ENCODE measurements at regions not wholly inside any gene's neighbourhood (a gene's known extent, or its start where the extent isn't known, plus 50 kb on each side); places are given as distances from the start of the nearest gene placed in this dataset.

DNA sequence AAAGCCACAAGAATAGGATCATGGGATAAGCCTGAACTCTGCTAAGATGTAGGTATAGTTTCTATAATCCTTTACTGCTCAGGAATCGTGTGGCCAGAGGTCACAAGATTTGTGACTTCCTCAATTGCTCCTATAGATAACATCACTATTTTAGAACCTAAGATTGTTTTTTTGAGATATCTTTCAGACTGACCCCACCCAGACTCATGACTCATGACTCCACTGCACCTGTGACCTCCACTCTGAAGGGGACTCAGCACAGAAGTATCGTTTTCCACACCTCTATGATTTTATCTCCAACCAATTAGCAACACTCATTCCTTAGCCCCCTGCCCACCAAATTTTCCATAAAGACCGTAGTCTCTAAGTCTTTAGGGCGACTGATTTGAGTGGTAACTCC lies 124.5 kb upstream of the KCNK1 start:
- no peak overlapping the region for H3K9ac ChIP-seq (ENCODE audit: low read length)
- H3K4me2 ChIP-seq (ENCODE audit: low read length): no peak overlapping the region
- no peaks in the 10 kb centered on the region for H3K4me1 ChIP-seq (ENCODE audit: insufficient read depth, low read length, severe bottlenecking)
- H3K79me2 ChIP-seq (ENCODE audit: insufficient read depth, low read length): no peaks in the 10 kb centered on the region
- H3K27me3 ChIP-seq (ENCODE audit: insufficient read depth, low read length): no peaks in the 10 kb centered on the region
- H2AFZ ChIP-seq (ENCODE audit: low read length): no peak overlapping the region
- no peak for TF ChIP-seq EZH2 (IDR thresholded peaks at IDR 0.05; ENCODE audit: borderline replicate concordance, low read length)
- TF ChIP-seq, protein P1, sequence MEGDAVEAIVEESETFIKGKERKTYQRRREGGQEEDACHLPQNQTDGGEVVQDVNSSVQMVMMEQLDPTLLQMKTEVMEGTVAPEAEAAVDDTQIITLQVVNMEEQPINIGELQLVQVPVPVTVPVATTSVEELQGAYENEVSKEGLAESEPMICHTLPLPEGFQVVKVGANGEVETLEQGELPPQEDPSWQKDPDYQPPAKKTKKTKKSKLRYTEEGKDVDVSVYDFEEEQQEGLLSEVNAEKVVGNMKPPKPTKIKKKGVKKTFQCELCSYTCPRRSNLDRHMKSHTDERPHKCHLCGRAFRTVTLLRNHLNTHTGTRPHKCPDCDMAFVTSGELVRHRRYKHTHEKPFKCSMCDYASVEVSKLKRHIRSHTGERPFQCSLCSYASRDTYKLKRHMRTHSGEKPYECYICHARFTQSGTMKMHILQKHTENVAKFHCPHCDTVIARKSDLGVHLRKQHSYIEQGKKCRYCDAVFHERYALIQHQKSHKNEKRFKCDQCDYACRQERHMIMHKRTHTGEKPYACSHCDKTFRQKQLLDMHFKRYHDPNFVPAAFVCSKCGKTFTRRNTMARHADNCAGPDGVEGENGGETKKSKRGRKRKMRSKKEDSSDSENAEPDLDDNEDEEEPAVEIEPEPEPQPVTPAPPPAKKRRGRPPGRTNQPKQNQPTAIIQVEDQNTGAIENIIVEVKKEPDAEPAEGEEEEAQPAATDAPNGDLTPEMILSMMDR (IDR thresholded peaks at IDR 0.05; ENCODE audit: low read length): no peak
- H3K27ac ChIP-seq (ENCODE audit: low read depth, low read length, poor library complexity, severe bottlenecking): no peak overlapping the region
- no peaks in the 10 kb centered on the region for H4K20me1 ChIP-seq (ENCODE audit: insufficient read depth, low read length)
- no peaks in the 10 kb centered on the region for H3K9me3 ChIP-seq (ENCODE audit: low read length)
- no peaks in the 10 kb centered on the region for H3K36me3 ChIP-seq (ENCODE audit: insufficient read depth, low read length)
- no peak overlapping the region for H3K4me3 ChIP-seq (ENCODE audit: low read depth, low read length, poor library complexity, severe bottlenecking)
- H3K9me2 ChIP-seq (ENCODE audit: low read depth, low read length): no peaks in the 10 kb centered on the region
- no peaks in the 10 kb centered on the region for H3F3A ChIP-seq (ENCODE audit: insufficient read depth, low read length)

DNA sequence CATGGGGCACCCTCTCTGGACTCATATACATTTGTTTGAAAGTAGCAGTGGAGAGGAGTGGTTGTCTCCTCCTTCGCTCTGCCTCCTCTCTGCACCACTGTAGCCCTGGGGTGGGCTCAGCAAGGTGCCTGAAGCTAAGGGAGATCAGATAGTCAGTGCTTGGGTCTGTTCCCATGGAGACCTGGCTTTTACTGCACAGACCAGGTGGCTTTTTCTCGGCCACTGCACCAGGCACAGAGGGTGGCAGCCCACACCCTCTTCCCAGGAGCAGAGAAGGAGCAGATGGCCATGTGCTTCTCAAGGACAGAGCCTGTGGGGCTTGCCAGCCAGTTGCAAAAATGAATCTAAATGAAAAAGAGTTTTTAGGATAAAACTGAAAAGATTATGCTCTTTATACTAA lies 123.4 kb upstream of the KCNK1 start:
- Histone ChIP-seq H3K79me2 (ENCODE audit: insufficient read depth, low read length) (no peaks in the 10 kb centered on the region), H3K36me3 (ENCODE audit: insufficient read depth, low read length) (no peaks in the 10 kb centered on the region)
- TF ChIP-seq, protein P1 (IDR thresholded peaks at IDR 0.05; ENCODE audit: low read length): no peak
- TF ChIP-seq EZH2 (IDR thresholded peaks at IDR 0.05; ENCODE audit: borderline replicate concordance, low read length): no peak

DNA sequence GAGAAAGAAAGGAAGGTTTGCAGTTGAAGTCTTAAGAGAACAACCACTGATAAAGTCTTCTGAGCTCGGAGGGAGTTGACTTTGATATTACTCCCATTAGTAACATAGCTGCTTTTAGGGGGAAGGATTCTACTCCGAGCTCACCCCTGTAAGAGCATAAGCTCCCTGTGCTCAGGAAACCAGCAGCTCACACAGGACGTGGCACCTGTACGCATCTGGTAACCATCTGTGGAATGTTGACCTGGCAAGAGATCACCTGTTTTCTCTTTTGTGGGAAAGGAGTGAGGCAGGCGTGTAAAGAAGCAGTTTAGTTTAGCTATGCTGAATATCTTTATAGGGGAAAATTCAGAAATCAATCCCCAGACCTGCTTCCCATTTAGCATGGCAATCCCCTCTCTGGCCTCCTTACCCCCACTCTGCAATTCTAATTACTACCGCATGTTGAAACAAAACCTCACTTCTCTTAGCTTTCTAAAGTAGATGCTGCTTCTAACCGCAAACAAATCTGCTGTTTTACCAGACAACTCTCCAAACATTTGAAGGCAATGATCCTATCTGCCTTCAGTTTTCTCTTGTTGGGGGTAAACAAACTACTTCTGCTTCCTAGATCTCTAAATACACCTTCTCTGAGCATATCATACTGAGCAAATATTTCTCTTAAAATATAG lies 121.8 kb upstream of the KCNK1 start:
- Histone ChIP-seq H3K36me3 (ENCODE audit: insufficient read depth, low read length) (no peaks in the 10 kb centered on the region), H3K4me1 (ENCODE audit: insufficient read depth, low read length, severe bottlenecking) (no peaks in the 10 kb centered on the region), H3K4me3 (ENCODE audit: low read depth, low read length, poor library complexity, severe bottlenecking) (no peak overlapping the region), H3K79me2 (ENCODE audit: insufficient read depth, low read length) (no peaks in the 10 kb centered on the region), H4K20me1 (ENCODE audit: insufficient read depth, low read length) (no peaks in the 10 kb centered on the region), H3F3A (ENCODE audit: insufficient read depth, low read length) (no peaks in the 10 kb centered on the region), H3K27ac (ENCODE audit: low read depth, low read length, poor library complexity, severe bottlenecking) (no peak overlapping the region), H3K4me2 (ENCODE audit: low read length) (no peak overlapping the region), H2AFZ (ENCODE audit: low read length) (no peak overlapping the region), H3K9ac (ENCODE audit: low read length) (no peak overlapping the region), H3K27me3 (ENCODE audit: insufficient read depth, low read length) (no peaks in the 10 kb centered on the region), H3K9me2 (ENCODE audit: low read depth, low read length) (no peaks in the 10 kb centered on the region), H3K9me3 (ENCODE audit: low read length) (no peaks in the 10 kb centered on the region)
- TF ChIP-seq, protein P1 (IDR thresholded peaks at IDR 0.05; ENCODE audit: low read length): no peak
- no peak for TF ChIP-seq EZH2 (IDR thresholded peaks at IDR 0.05; ENCODE audit: borderline replicate concordance, low read length)

More for the DNA sequence above, 123.4 kb upstream of the KCNK1 start:
- Histone ChIP-seq H3K4me2 (ENCODE audit: low read length) (no peak overlapping the region), H4K20me1 (ENCODE audit: insufficient read depth, low read length) (no peaks in the 10 kb centered on the region), H3F3A (ENCODE audit: insufficient read depth, low read length) (no peaks in the 10 kb centered on the region), H3K4me3 (ENCODE audit: low read depth, low read length, poor library complexity, severe bottlenecking) (no peak overlapping the region), H3K4me1 (ENCODE audit: insufficient read depth, low read length, severe bottlenecking) (no peaks in the 10 kb centered on the region), H2AFZ (ENCODE audit: low read length) (no peak overlapping the region), H3K9ac (ENCODE audit: low read length) (no peak overlapping the region), H3K27ac (ENCODE audit: low read depth, low read length, poor library complexity, severe bottlenecking) (no peak overlapping the region), H3K9me2 (ENCODE audit: low read depth, low read length) (no peaks in the 10 kb centered on the region), H3K27me3 (ENCODE audit: insufficient read depth, low read length) (no peaks in the 10 kb centered on the region), H3K9me3 (ENCODE audit: low read length) (no peaks in the 10 kb centered on the region)
